ENCODE measurements at regions not wholly inside any gene's neighbourhood (a gene's known extent, or its start where the extent isn't known, plus 50 kb on each side); places are given as distances from the start of the nearest gene placed in this dataset.
"Not testable (repeated sequence)": the region's sequence is repeated elsewhere in the genome, so short reads cannot be mapped to it uniquely, and the experiment has no call there.

DNA sequence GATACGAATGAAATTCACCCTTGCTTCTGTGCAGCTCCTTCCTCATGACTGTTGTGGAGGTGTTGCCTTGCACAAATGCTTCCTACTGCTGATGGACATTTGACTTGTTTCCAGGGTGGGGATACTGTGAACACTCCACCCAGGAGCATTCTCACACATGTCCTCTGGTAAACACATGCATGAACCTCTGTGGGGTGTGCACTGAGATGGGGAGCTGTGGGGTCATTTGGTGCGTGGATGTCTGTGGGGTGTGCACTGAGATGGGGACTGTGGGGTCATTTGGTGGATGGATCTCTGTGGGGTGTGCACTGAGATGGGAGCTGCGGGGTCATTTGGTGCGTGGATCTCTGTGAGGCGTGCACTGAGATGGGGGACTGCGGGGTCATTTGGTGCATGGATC lies 72.9 kb upstream of the IRX4 start:
- TF ChIP-seq EP300 (conservative IDR thresholded peaks at IDR 0.05; ENCODE audit: poor library complexity, severe bottlenecking): no peak
- TF ChIP-seq POLR2AphosphoS5 (IDR thresholded peaks at IDR 0.05): no peak
- no peak for TF ChIP-seq SMC3 (conservative IDR thresholded peaks at IDR 0.05; ENCODE audit: poor library complexity)
- TF ChIP-seq CTCF (IDR thresholded peaks at IDR 0.05; ENCODE audit: poor library complexity, severe bottlenecking): no peak
- no peak for TF ChIP-seq RAD21 (conservative IDR thresholded peaks at IDR 0.05)
- H3K27ac ChIP-seq (ENCODE audit: low read length): no peak overlapping the region

GRCh38 chr5:1953710-1954109 lies 71.0 kb upstream of the IRX4 start:
- H3K4me2 ChIP-seq (ENCODE audit: low read length); H3K4me3 ChIP-seq (ENCODE audit: low read length); H3K9me2 ChIP-seq (ENCODE audit: insufficient read depth, low read length); H3F3A ChIP-seq (ENCODE audit: insufficient read depth, low read length, poor library complexity, severe bottlenecking); H3K9ac ChIP-seq (ENCODE audit: low read length); H3K79me2 ChIP-seq (replicated peaks; ENCODE audit: insufficient read depth, low read length); H2AFZ ChIP-seq (ENCODE audit: low read depth, low read length); H3K9me3 ChIP-seq (ENCODE audit: low read length); H3K36me3 ChIP-seq (ENCODE audit: insufficient read depth, low read length); H3K27me3 ChIP-seq (ENCODE audit: insufficient read depth, low read depth, low read length); H3K27ac ChIP-seq (ENCODE audit: low read length); H4K20me1 ChIP-seq (ENCODE audit: insufficient read depth): not testable (repeated sequence)

More for the DNA sequence above, 72.9 kb upstream of the IRX4 start:
- H3K4me2 ChIP-seq (ENCODE audit: low read length): no peak overlapping the region
- H4K20me1 ChIP-seq (ENCODE audit: insufficient read depth): no peaks in the 10 kb centered on the region
- no peaks in the 10 kb centered on the region for H3K79me2 ChIP-seq (replicated peaks; ENCODE audit: insufficient read depth, low read length)
- no peaks in the 10 kb centered on the region for H3K27me3 ChIP-seq (ENCODE audit: insufficient read depth, low read depth, low read length)
- no peak overlapping the region for H2AFZ ChIP-seq (ENCODE audit: low read depth, low read length)
- no peak overlapping the region for H3K4me3 ChIP-seq (ENCODE audit: low read length)
- no peaks in the 10 kb centered on the region for H3K36me3 ChIP-seq (ENCODE audit: insufficient read depth, low read length)
- H3K9me3 ChIP-seq (ENCODE audit: low read length): no peaks in the 10 kb centered on the region
- H3K9ac ChIP-seq (ENCODE audit: low read length): no peak overlapping the region
- H3F3A ChIP-seq (ENCODE audit: insufficient read depth, low read length, poor library complexity, severe bottlenecking): no peaks in the 10 kb centered on the region
- H3K9me2 ChIP-seq (ENCODE audit: insufficient read depth, low read length): no peaks in the 10 kb centered on the region

- TF ChIP-seq REST (IDR thresholded peaks at IDR 0.05; ENCODE audit: borderline replicate concordance): no peak
- TF ChIP-seq EP300 (conservative IDR thresholded peaks at IDR 0.05; ENCODE audit: poor library complexity, severe bottlenecking): no peak
- no peak for TF ChIP-seq MXI1 (conservative IDR thresholded peaks at IDR 0.05; ENCODE audit: poor library complexity, severe bottlenecking)
- TF ChIP-seq TAF1 (IDR thresholded peaks at IDR 0.05; ENCODE audit: low read depth): no peak
- TF ChIP-seq POLR2AphosphoS5 (IDR thresholded peaks at IDR 0.05): no peak
- no peak for TF ChIP-seq RAD21 (conservative IDR thresholded peaks at IDR 0.05)
- no peak for TF ChIP-seq CTCF (IDR thresholded peaks at IDR 0.05; ENCODE audit: poor library complexity, severe bottlenecking)
- TF ChIP-seq EZH2 (IDR thresholded peaks at IDR 0.05; ENCODE audit: borderline replicate concordance, insufficient read depth, low read length, poor library complexity, severe bottlenecking): no peak
- no peak for TF ChIP-seq SMC3 (conservative IDR thresholded peaks at IDR 0.05; ENCODE audit: poor library complexity)
- no peaks in the 10 kb centered on the region for H3K79me2 ChIP-seq (replicated peaks; ENCODE audit: insufficient read depth, low read length)
- no peak overlapping the region for H3K4me2 ChIP-seq (ENCODE audit: low read length)
- no peak overlapping the region for H3K27ac ChIP-seq (ENCODE audit: low read length)
- H3K9me3 ChIP-seq (ENCODE audit: low read length): no peaks in the 10 kb centered on the region
- no peaks in the 10 kb centered on the region for H4K20me1 ChIP-seq (ENCODE audit: insufficient read depth)
- no peaks in the 10 kb centered on the region for H3K27me3 ChIP-seq (ENCODE audit: insufficient read depth, low read depth, low read length)
- no peak overlapping the region for H3K9ac ChIP-seq (ENCODE audit: low read length)
- no peak overlapping the region for H3K4me3 ChIP-seq (ENCODE audit: low read length)
- no peak overlapping the region for H2AFZ ChIP-seq (ENCODE audit: low read depth, low read length)
- no peaks in the 10 kb centered on the region for H3K36me3 ChIP-seq (ENCODE audit: insufficient read depth, low read length)
- H3F3A ChIP-seq (ENCODE audit: insufficient read depth, low read length, poor library complexity, severe bottlenecking): no peaks in the 10 kb centered on the region
- no peaks in the 10 kb centered on the region for H3K9me2 ChIP-seq (ENCODE audit: insufficient read depth, low read length)
Observed at GRCh38 chr5:1952444-1953099, 69.8 kb upstream of the IRX4 start.

Measured in neural cell (in vitro differentiated cells).